Activated CD8-positive, alpha-beta T cell treated with anti-CD3 and anti-CD28 coated beads, Interleukin-2, amount 10 ng/mL, durations not matched to agents 7 days and 5 days (primary cell): ENCODE measurements at regions not wholly inside any gene's neighbourhood (a gene's known extent, or its start where the extent isn't known, plus 50 kb on each side); places are given as distances from the start of the nearest gene placed in this dataset.

ENCODE experiments used
- ATAC-seq: fragments of 150-1000 bp; cut with Tn5 transposase; one replicate; pipeline ENCODE4 v1.10.0; 2021; ENCODE audit warnings: moderate library complexity
- CTCF ChIA-PET: fragments of 350-600 bp; sonication (Branson Sonifier 250); formaldehyde crosslinking; loops from one replicate; lab custom pipeline; 2021; ENCODE audit warnings: antibody characterized with exemption; lab: Charles Lee
- POLR2A ChIA-PET: fragments of 350-600 bp; sonication (Branson Sonifier 250); formaldehyde crosslinking; loops from one replicate; lab custom pipeline; 2021; ENCODE audit warnings: antibody characterized with exemption; lab: Charles Lee
- DNase-seq: peaks from one replicate; pipeline ENCODE4 v3.0.0-alpha.2; 2020
- H3K27ac Mint-ChIP-seq: one replicate; pipeline ENCODE4 v1.8.0; 2021; ENCODE audit warnings: mild to moderate bottlenecking, mixed read lengths
- H3K27me3 Mint-ChIP-seq: one replicate; pipeline ENCODE4 v1.8.0; 2021; ENCODE audit warnings: low read depth, mixed read lengths
- H3K36me3 Mint-ChIP-seq: one replicate; pipeline ENCODE4 v1.8.0; 2021; ENCODE audit warnings: low read depth, mixed read lengths
- H3K4me1 Mint-ChIP-seq: one replicate; pipeline ENCODE4 v1.8.0; 2021; ENCODE audit warnings: low read depth, mixed read lengths
- H3K4me3 Mint-ChIP-seq: one replicate; pipeline ENCODE4 v1.8.0; 2021; ENCODE audit warnings: mild to moderate bottlenecking, mixed read lengths
- H3K9me3 Mint-ChIP-seq: one replicate; pipeline ENCODE4 v1.8.0; 2022; ENCODE audit warnings: mixed read lengths; ENCODE audit not compliant: insufficient read depth

GRCh38 chr18:79606621-79607331 is 72.8 kb upstream of the CTDP1 start:
- DNase-seq: no peak
- Mint-ChIP-seq H3K4me1 (no peaks in the 10 kb centered on the region), H3K4me3 (no peak overlapping the region), H3K27ac (no peak overlapping the region), H3K27me3 (no peaks in the 10 kb centered on the region), H3K9me3 (no peaks in the 10 kb centered on the region), H3K36me3 (no peaks in the 10 kb centered on the region)
- ATAC-seq: no peak
- ChIA-PET CTCF (no interaction called here), POLR2A (no interaction called here)

- no peak overlapping the region for H3K4me3 Mint-ChIP-seq
- ChIA-PET CTCF (no interaction called here), POLR2A (no interaction called here)
- H3K36me3 Mint-ChIP-seq: no peaks in the 10 kb centered on the region
- ATAC-seq (no peak), DNase-seq (no peak)
- no peaks in the 10 kb centered on the region for H3K4me1 Mint-ChIP-seq
- no peaks in the 10 kb centered on the region for H3K9me3 Mint-ChIP-seq
- no peak overlapping the region for H3K27ac Mint-ChIP-seq
- H3K27me3 Mint-ChIP-seq: no peaks in the 10 kb centered on the region
These were observed 72.1 kb upstream of the CTDP1 start for GRCh38 chr18:79607361-79607952.

GRCh38 chr18:79608069-79608468 is 71.5 kb upstream of the CTDP1 start:
- no peak overlapping the region for H3K27ac Mint-ChIP-seq

GRCh38 chr18:79608535-79608934 is 71.1 kb upstream of the CTDP1 start:
- H3K9me3 Mint-ChIP-seq: no peaks in the 10 kb centered on the region
- no peak for DNase-seq
- H3K36me3 Mint-ChIP-seq: no peaks in the 10 kb centered on the region
- ChIA-PET CTCF (no interaction called here), POLR2A (no interaction called here)
- no peak for ATAC-seq
- no peak overlapping the region for H3K4me3 Mint-ChIP-seq
- no peak overlapping the region for H3K27ac Mint-ChIP-seq
- H3K4me1 Mint-ChIP-seq: no peaks in the 10 kb centered on the region
- no peaks in the 10 kb centered on the region for H3K27me3 Mint-ChIP-seq

More at GRCh38 chr18:79608069-79608468, 71.5 kb upstream of the CTDP1 start:
- Mint-ChIP-seq H3K9me3 (no peaks in the 10 kb centered on the region), H3K4me1 (no peaks in the 10 kb centered on the region), H3K36me3 (no peaks in the 10 kb centered on the region), H3K27me3 (no peaks in the 10 kb centered on the region), H3K4me3 (no peak overlapping the region)
- no peak for ATAC-seq
- CTCF ChIA-PET: no interaction called here
- no peak for DNase-seq
- POLR2A ChIA-PET: no interaction called here

- Mint-ChIP-seq H3K9me3 (no peaks in the 10 kb centered on the region), H3K4me3 (no peak overlapping the region), H3K36me3 (no peaks in the 10 kb centered on the region), H3K4me1 (no peaks in the 10 kb centered on the region), H3K27me3 (no peaks in the 10 kb centered on the region), H3K27ac (no peak overlapping the region)
- DNase-seq: no peak
- CTCF ChIA-PET: no interaction called here
- no peak for ATAC-seq
- POLR2A ChIA-PET: no interaction called here
These were observed 70.6 kb upstream of the CTDP1 start for GRCh38 chr18:79608999-79609461.

GRCh38 chr18:79609841-79610281 is 69.7 kb upstream of the CTDP1 start:
- no peak overlapping the region for H3K27ac Mint-ChIP-seq
- H3K4me1 Mint-ChIP-seq: no peaks in the 10 kb centered on the region
- no peaks in the 10 kb centered on the region for H3K36me3 Mint-ChIP-seq
- H3K4me3 Mint-ChIP-seq: no peak overlapping the region
- ChIA-PET POLR2A (no interaction called here), CTCF (no interaction called here)
- DNase-seq: no peak
- no peaks in the 10 kb centered on the region for H3K9me3 Mint-ChIP-seq
- H3K27me3 Mint-ChIP-seq: no peaks in the 10 kb centered on the region
- no peak for ATAC-seq

- Mint-ChIP-seq H3K9me3 (no peaks in the 10 kb centered on the region), H3K4me3 (no peak overlapping the region), H3K36me3 (no peaks in the 10 kb centered on the region), H3K4me1 (no peaks in the 10 kb centered on the region), H3K27me3 (no peaks in the 10 kb centered on the region), H3K27ac (no peak overlapping the region)
- ChIA-PET POLR2A (interaction anchor here (0.6 kb wide), 1 partner anchor 36 kb away, joined by 3 read pairs; no protein-coding TSS in a partner anchor), CTCF (no interaction called here)
- DNase-seq (no peak), ATAC-seq (no peak)
These were observed 69.1 kb upstream of the CTDP1 start for GRCh38 chr18:79610461-79611039.

- ATAC-seq (no peak), DNase-seq (no peak)
- Mint-ChIP-seq H3K36me3 (no peaks in the 10 kb centered on the region), H3K4me3 (no peak overlapping the region), H3K27me3 (no peaks in the 10 kb centered on the region), H3K27ac (no peak overlapping the region), H3K9me3 (no peaks in the 10 kb centered on the region), H3K4me1 (no peaks in the 10 kb centered on the region)
- POLR2A ChIA-PET: interaction anchor here (0.6 kb wide), 1 partner anchor 37 kb away, joined by 3 read pairs; no protein-coding TSS in a partner anchor
- CTCF ChIA-PET: no interaction called here
These were observed 68.4 kb upstream of the CTDP1 start for GRCh38 chr18:79611040-79611681.

- Mint-ChIP-seq H3K36me3 (no peaks in the 10 kb centered on the region), H3K27me3 (no peaks in the 10 kb centered on the region), H3K4me1 (no peaks in the 10 kb centered on the region), H3K27ac (no peak overlapping the region), H3K4me3 (no peak overlapping the region), H3K9me3 (no peaks in the 10 kb centered on the region)
- DNase-seq (no peak), ATAC-seq (no peak)
- POLR2A ChIA-PET: no interaction called here
- CTCF ChIA-PET: no interaction called here
These were observed 67.1 kb upstream of the CTDP1 start for GRCh38 chr18:79612291-79613108.

- no peak overlapping the region for H3K27ac Mint-ChIP-seq
- H3K9me3 Mint-ChIP-seq: no peaks in the 10 kb centered on the region
- no peaks in the 10 kb centered on the region for H3K27me3 Mint-ChIP-seq
- ATAC-seq (no peak), DNase-seq (no peak)
- H3K4me3 Mint-ChIP-seq: no peak overlapping the region
- no peaks in the 10 kb centered on the region for H3K4me1 Mint-ChIP-seq
- ChIA-PET POLR2A (no interaction called here), CTCF (no interaction called here)
- no peaks in the 10 kb centered on the region for H3K36me3 Mint-ChIP-seq
These were observed 66.2 kb upstream of the CTDP1 start for GRCh38 chr18:79613186-79613931.
